OCI-LY1 (cell line): ENCODE measurements at regions not wholly inside any gene's neighbourhood (a gene's known extent, or its start where the extent isn't known, plus 50 kb on each side); places are given as distances from the start of the nearest gene placed in this dataset.

Experiments used
- H2AFZ ChIP-seq: fragments of 200-600 bp; sonication (generic), shearing (Covaris generic); 2 replicates; pipeline ENCODE4 v1.6.0; 2014; ENCODE audit warnings: antibody characterized with exemption, mild to moderate bottlenecking, low read length
- H3F3A ChIP-seq: fragments of 200-600 bp; sonication (generic), shearing (Covaris generic); 2 replicates; pipeline ENCODE4 v1.6.0; 2014; ENCODE audit warnings: mild to moderate bottlenecking, antibody characterized with exemption, low read length, moderate library complexity; ENCODE audit not compliant: insufficient read depth
- H3K27ac ChIP-seq: fragments of 200-600 bp; sonication (generic); 2 replicates; pipeline ENCODE4 v1.5.1; 2014; ENCODE audit warnings: low read length, mixed run types, mild to moderate bottlenecking, low read depth; ENCODE audit not compliant: poor library complexity, severe bottlenecking
- H3K27me3 ChIP-seq: fragments of 200-600 bp; sonication (generic); 2 replicates; pipeline ENCODE4 v1.6.0; 2014; ENCODE audit warnings: antibody characterized with exemption, mild to moderate bottlenecking, low read length, moderate library complexity; ENCODE audit not compliant: insufficient read depth
- H3K36me3 ChIP-seq: fragments of 200-600 bp; sonication (generic); 2 replicates; pipeline ENCODE4 v1.6.1; 2014; ENCODE audit warnings: mild to moderate bottlenecking, antibody characterized with exemption, low read length, moderate library complexity, mixed read lengths; ENCODE audit not compliant: insufficient read depth
- H3K4me1 ChIP-seq: fragments of 200-600 bp; sonication (generic); 2 replicates; pipeline ENCODE4 v1.5.1; 2014; ENCODE audit warnings: mild to moderate bottlenecking, low read length, moderate library complexity; ENCODE audit not compliant: insufficient read depth, severe bottlenecking
- H3K4me2 ChIP-seq: fragments of 200-600 bp; sonication (generic), shearing (Covaris generic); 2 replicates; pipeline ENCODE4 v1.6.1; 2014; ENCODE audit warnings: low read length
- H3K4me3 ChIP-seq: fragments of 200-600 bp; sonication (generic); 2 replicates; pipeline ENCODE4 v1.5.1; 2014; ENCODE audit warnings: low read length, low read depth, mild to moderate bottlenecking, mixed read lengths; ENCODE audit not compliant: poor library complexity, severe bottlenecking
- H3K79me2 ChIP-seq: fragments of 200-600 bp; shearing (Covaris generic); 2 replicates; pipeline ENCODE4 v1.6.1; 2016; ENCODE audit warnings: mixed run types, low read length, mixed read lengths; ENCODE audit not compliant: insufficient read depth
- H3K9ac ChIP-seq: fragments of 200-600 bp; sonication (generic), shearing (Covaris generic); 2 replicates; pipeline ENCODE4 v1.6.1; 2014; ENCODE audit warnings: mild to moderate bottlenecking, low read length, mixed read lengths
- H3K9me2 ChIP-seq: fragments of 200-600 bp; sonication (generic), shearing (Covaris generic); 2 replicates; pipeline ENCODE4 v1.6.1; 2014; ENCODE audit warnings: low read depth, mild to moderate bottlenecking, low read length, mixed read lengths
- H3K9me3 ChIP-seq: fragments of 200-600 bp; shearing (Covaris generic); 2 replicates; pipeline ENCODE4 v1.6.1; 2014; ENCODE audit warnings: low read length, mixed read lengths
- H4K20me1 ChIP-seq: fragments of 200-600 bp; sonication (generic), shearing (Covaris generic); 2 replicates; pipeline ENCODE4 v1.6.0; 2016; ENCODE audit warnings: mild to moderate bottlenecking, low read length; ENCODE audit not compliant: insufficient read depth
- CTCF ChIP-seq: fragments of 200-600 bp; sonication (generic), shearing (Covaris generic); IDR thresholded peaks from 2 replicates; pipeline ENCODE4 v1.5.1; 2017; ENCODE audit warnings: mild to moderate bottlenecking, antibody characterized with exemption, low read length, moderate library complexity, mixed read lengths
- EZH2 ChIP-seq: fragments of 200-600 bp; sonication (generic), shearing (Covaris generic); IDR thresholded peaks from 2 replicates; pipeline ENCODE4 v1.8.0; 2017; ENCODE audit warnings: borderline replicate concordance, mixed run types, mild to moderate bottlenecking, antibody characterized with exemption, low read length, moderate library complexity, mixed read lengths

DNA sequence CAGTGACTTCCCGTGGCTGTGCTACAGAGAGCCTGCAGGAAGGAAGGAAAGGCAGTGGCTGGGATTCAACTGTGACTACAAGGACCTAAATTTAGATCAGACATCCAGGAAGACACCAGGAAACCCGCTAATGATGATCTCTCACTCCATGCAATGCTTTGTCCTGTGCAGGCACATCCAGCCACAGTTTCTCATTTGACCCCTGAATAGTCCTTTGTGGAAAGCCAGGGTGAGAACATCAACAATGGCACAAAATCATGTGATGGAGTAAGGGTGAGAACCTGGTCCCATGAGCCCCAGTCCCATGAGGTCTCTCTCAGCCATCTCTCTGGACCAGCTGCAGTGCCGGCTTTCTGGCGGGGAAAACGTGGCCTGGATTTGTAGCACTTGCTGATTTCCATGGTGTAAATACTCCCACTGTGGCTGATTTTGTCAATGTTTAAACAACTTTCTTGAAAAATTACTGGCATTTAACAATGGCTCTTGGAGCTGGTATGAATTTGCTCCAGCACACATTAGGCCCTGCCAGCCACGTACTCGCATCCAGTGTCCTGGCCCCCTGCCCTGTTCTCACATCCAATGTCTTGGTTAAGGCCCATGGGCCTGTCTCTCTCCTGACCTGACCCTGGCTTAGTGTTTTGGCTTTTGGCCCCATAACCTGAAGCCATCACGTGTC is 159.0 kb upstream of the HAAO start:
- TF ChIP-seq EZH2 (no peak), CTCF (no peak)
- no peaks in the 10 kb centered on the region for H3F3A ChIP-seq
- H2AFZ ChIP-seq = no peak overlapping the region
- H3K9me3 ChIP-seq = no peaks in the 10 kb centered on the region; the same call in none of the 2 replicates
- no peak overlapping the region for H3K4me2 ChIP-seq
- no peaks in the 10 kb centered on the region for H4K20me1 ChIP-seq
- no peak overlapping the region for H3K4me3 ChIP-seq
- H3K9me2 ChIP-seq = no peaks in the 10 kb centered on the region
- H3K79me2 ChIP-seq = no peaks in the 10 kb centered on the region
- H3K27ac ChIP-seq = no peak overlapping the region
- H3K27me3 ChIP-seq = no peaks in the 10 kb centered on the region
- no peak overlapping the region for H3K9ac ChIP-seq
- H3K36me3 ChIP-seq = peaks cover 6% of the 10 kb centered on the region; the same call in 1 of the 2 replicates
- H3K4me1 ChIP-seq = peaks cover 19% of the 10 kb centered on the region

DNA sequence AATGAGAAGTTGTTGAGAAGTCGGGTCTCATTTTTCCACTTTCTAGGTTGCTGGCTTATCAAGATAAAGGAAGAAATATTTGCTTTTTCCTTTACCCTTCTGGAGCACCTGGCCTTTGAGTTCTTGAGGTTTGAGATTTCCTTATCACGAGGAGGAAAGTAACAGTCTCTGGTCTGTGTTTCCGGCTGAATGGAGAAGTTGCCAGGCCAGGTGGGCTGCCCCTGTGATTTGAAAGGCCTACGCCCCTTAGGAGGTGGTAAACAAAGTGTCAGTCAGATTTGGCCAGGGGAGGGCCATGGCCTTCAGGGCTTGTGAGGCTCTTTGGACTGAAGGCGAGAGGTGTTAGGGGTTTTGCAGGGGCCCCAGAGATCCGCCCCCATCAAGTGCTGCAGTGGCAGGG is 156.7 kb upstream of the HAAO start:
- Histone ChIP-seq H3K79me2 (no peaks in the 10 kb centered on the region), H3F3A (no peaks in the 10 kb centered on the region), H3K9ac (no peak overlapping the region; the same call in 1 of the 2 replicates), H3K27me3 (no peaks in the 10 kb centered on the region), H3K36me3 (peaks cover 6% of the 10 kb centered on the region; the same call in 1 of the 2 replicates), H3K9me3 (no peaks in the 10 kb centered on the region; the same call in none of the 2 replicates), H3K4me1 (peaks cover 16% of the 10 kb centered on the region), H3K4me2 (peak overlapping the region; percentile 24; the same call in 1 of the 2 replicates), H2AFZ (no peak overlapping the region), H3K27ac (peak overlapping the region; percentile 84), H4K20me1 (no peaks in the 10 kb centered on the region), H3K4me3 (no peak overlapping the region), H3K9me2 (no peaks in the 10 kb centered on the region)
- TF ChIP-seq CTCF (no peak), EZH2 (no peak)

DNA sequence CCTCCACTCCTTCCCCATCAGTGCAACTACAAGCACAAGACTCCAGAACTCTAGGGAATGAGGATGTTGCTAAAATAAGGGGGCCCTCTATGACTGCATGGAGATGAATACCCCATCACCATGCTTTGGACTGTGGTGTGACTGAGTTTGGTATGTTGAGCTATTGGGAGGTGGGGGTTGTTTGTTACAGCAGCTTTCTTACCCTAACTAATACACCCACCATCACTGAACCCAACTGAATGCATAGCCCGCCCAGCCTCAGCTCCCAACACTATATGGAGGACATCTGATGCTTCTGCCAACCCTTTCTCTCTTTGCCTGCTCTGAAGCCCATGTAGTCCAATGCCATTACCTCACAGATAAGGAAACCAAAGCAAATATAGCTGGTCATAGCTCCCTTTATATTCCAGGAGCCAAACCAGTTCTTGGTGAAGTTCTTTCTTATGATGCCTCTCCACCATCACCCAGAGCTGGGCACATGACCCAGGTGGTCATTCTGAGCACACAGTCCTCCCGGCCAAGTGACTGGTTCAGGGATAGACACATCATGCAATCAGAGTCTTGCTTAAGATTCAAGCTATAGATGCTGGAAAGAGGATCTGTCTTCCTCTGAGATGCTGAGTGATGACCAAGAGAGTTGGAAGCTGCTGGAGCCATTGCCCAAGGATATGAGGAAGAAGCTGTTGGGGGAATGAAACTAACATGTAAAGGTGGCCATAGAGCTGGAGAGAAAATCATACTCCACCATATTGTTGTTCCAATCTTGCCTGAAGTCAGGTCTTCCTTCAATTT is 155.6 kb upstream of the HAAO start:
- peak overlapping the region; percentile 84 for H3K27ac ChIP-seq
- TF ChIP-seq CTCF (no peak), EZH2 (no peak)

More for the DNA sequence above, 155.6 kb upstream of the HAAO start:
- H4K20me1 ChIP-seq = no peaks in the 10 kb centered on the region
- H3K36me3 ChIP-seq = peaks cover 6% of the 10 kb centered on the region; the same call in 1 of the 2 replicates
- H3K4me1 ChIP-seq = peaks cover 16% of the 10 kb centered on the region
- H3K4me2 ChIP-seq = no peak overlapping the region
- H3K4me3 ChIP-seq = no peak overlapping the region
- H3F3A ChIP-seq = no peaks in the 10 kb centered on the region
- no peaks in the 10 kb centered on the region; the same call in none of the 2 replicates for H3K9me3 ChIP-seq
- no peak overlapping the region for H2AFZ ChIP-seq
- no peaks in the 10 kb centered on the region for H3K27me3 ChIP-seq
- no peak overlapping the region for H3K9ac ChIP-seq
- no peaks in the 10 kb centered on the region for H3K79me2 ChIP-seq
- no peaks in the 10 kb centered on the region for H3K9me2 ChIP-seq
